CD4-positive, alpha-beta T cell (primary cell): ENCODE measurements at regions not wholly inside any gene's neighbourhood (a gene's known extent, or its start where the extent isn't known, plus 50 kb on each side); places are given as distances from the start of the nearest gene placed in this dataset.

Experiments used
- ATAC-seq: fragments of 200-7000 bp; cut with Tn5 transposase; one replicate; pipeline ENCODE4 v1.10.0; 2022; ENCODE audit warnings: mild to moderate bottlenecking; ENCODE audit not compliant: poor library complexity
- CTCF ChIA-PET: fragments of 350-600 bp; sonication (Branson Sonifier 250); formaldehyde crosslinking; loops from one replicate; lab custom pipeline; 2021; ENCODE audit warnings: antibody characterized with exemption, inconsistent platforms; lab: Charles Lee
- POLR2A ChIA-PET: fragments of 350-600 bp; sonication (Branson Sonifier 250); formaldehyde crosslinking; loops from one replicate; lab custom pipeline; 2021; ENCODE audit warnings: antibody characterized with exemption, inconsistent platforms; lab: Charles Lee
- DNase-seq, 14 experiments: peaks; one replicate each; pipeline ENCODE4 v3.0.0-alpha.2; 2013 to 2020; ENCODE audit warnings: mixed read lengths in 2 of 14
- H3K27ac ChIP-seq, 2 donors: one replicate each; pipeline versions ENCODE4 v1.5.1 to v1.7.0; 2013; ENCODE audit warnings: low read length in 2 of 2, low read depth in 1 of 2, mild to moderate bottlenecking in 1 of 2
- H3K27me3 ChIP-seq, 2 experiments: 1 replicate in 1 of 2; 2 replicates in 1 of 2; pipeline versions ENCODE4 v1.6.1 to v1.7.0; 2013; ENCODE audit warnings: low read length in 2 of 2, control low read depth in 1 of 2, mild to moderate bottlenecking in 1 of 2, moderate library complexity in 1 of 2; ENCODE audit not compliant: insufficient read depth in 2 of 2, control insufficient read depth in 1 of 2
- H3K36me3 ChIP-seq: one replicate; pipeline ENCODE4 v1.6.1; 2013; ENCODE audit warnings: low read length, control low read depth; ENCODE audit not compliant: insufficient read depth
- H3K4me1 ChIP-seq: one replicate; pipeline ENCODE4 v1.6.1; 2013; ENCODE audit warnings: low read length, control low read depth; ENCODE audit not compliant: insufficient read depth
- H3K4me3 ChIP-seq: one replicate; pipeline ENCODE4 v1.5.1; 2013; ENCODE audit warnings: mild to moderate bottlenecking, low read length, moderate library complexity
- H3K9me3 ChIP-seq, 2 experiments: 1 replicate in 1 of 2; 2 replicates in 1 of 2; pipeline versions ENCODE4 v1.6.1 to v1.7.0; 2013; ENCODE audit warnings: low read length in 2 of 2, mild to moderate bottlenecking in 2 of 2, control low read depth in 1 of 2, moderate library complexity in 1 of 2; ENCODE audit not compliant: control insufficient read depth in 1 of 2, insufficient read depth in 1 of 2
- H3K27ac Mint-ChIP-seq: one replicate; pipeline ENCODE4 v1.8.0; 2020; ENCODE audit warnings: mixed read lengths
- H3K27me3 Mint-ChIP-seq: one replicate; pipeline ENCODE4 v1.8.0; 2021; ENCODE audit warnings: mixed read lengths
- H3K36me3 Mint-ChIP-seq: one replicate; pipeline ENCODE4 v1.8.0; 2021; ENCODE audit warnings: low read depth, mixed read lengths
- H3K4me1 Mint-ChIP-seq: one replicate; pipeline ENCODE4 v1.8.0; 2021; ENCODE audit warnings: low read depth, mixed read lengths
- H3K4me3 Mint-ChIP-seq: one replicate; pipeline ENCODE4 v1.8.0; 2020; ENCODE audit warnings: mild to moderate bottlenecking, mixed read lengths
- H3K9me3 Mint-ChIP-seq: one replicate; pipeline ENCODE4 v1.8.0; 2020; ENCODE audit warnings: mixed read lengths
- intact Hi-C, 2 experiments: fragments of 100-400 bp; cut with DNase I in 1 of 2; cut with micrococcal nuclease in 1 of 2; formaldehyde crosslinking; loops; one replicate each; pipeline versions ENCODE4 v1.15.1 to v1.9.0; 2023 to 2025; cut with DNase I, micrococcal nuclease
- TF ChIP-seq, protein P1 (sequence below): fragments of 200-600 bp; IDR thresholded peaks from one replicate; pipeline ENCODE4 v1.8.0; 2022; ENCODE audit warnings: antibody characterized with exemption, mild to moderate bottlenecking

DNA sequence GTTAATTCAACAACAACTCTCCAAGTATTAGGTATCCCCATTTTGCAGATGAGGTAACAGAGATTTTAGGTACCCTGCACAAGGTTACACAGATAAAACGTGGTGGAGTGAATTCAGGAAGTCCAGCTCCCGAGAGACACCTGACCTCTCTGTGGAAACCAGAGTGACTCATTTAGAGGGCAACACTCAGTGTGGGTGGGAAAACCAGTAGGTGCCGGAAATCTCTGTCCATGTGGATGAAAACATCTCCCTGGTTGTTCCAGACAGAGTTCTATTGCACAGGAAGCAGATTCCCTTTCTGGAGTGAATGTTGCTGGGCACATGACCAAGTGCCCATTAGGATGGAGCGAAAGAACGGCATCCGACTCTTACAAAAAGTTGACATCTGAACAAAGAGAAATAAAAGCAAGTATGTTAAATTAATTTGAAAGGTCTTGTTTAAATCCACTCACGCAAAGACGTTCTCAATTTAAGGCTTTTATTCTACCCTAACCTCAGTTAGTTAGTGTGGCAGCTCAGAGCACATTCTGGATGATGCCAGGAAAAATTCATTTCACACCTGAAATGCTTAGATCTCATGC, 391.9 kb upstream of the WWC1 start:
- intact Hi-C loops, result no loop called here
- Histone ChIP-seq H3K9me3 (no peaks in the 10 kb centered on the region), H3K27me3 (no peaks in the 10 kb centered on the region), H3K4me3 (no peak overlapping the region), H3K36me3 (no peaks in the 10 kb centered on the region), H3K27ac (no peak overlapping the region), H3K4me1 (no peaks in the 10 kb centered on the region)
- Mint-ChIP-seq H3K4me1 (no peaks in the 10 kb centered on the region), H3K36me3 (no peaks in the 10 kb centered on the region), H3K27ac (no peak overlapping the region), H3K27me3 (no peaks in the 10 kb centered on the region), H3K9me3 (no peaks in the 10 kb centered on the region), H3K4me3 (no peak overlapping the region)
- TF ChIP-seq, protein P1, sequence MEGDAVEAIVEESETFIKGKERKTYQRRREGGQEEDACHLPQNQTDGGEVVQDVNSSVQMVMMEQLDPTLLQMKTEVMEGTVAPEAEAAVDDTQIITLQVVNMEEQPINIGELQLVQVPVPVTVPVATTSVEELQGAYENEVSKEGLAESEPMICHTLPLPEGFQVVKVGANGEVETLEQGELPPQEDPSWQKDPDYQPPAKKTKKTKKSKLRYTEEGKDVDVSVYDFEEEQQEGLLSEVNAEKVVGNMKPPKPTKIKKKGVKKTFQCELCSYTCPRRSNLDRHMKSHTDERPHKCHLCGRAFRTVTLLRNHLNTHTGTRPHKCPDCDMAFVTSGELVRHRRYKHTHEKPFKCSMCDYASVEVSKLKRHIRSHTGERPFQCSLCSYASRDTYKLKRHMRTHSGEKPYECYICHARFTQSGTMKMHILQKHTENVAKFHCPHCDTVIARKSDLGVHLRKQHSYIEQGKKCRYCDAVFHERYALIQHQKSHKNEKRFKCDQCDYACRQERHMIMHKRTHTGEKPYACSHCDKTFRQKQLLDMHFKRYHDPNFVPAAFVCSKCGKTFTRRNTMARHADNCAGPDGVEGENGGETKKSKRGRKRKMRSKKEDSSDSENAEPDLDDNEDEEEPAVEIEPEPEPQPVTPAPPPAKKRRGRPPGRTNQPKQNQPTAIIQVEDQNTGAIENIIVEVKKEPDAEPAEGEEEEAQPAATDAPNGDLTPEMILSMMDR, result no peak
- ChIA-PET POLR2A (no interaction called here), CTCF (interaction anchor here (0.6 kb wide), 1 partner anchor 157 kb away, joined by 3 read pairs; no protein-coding TSS in a partner anchor)
- DNase-seq (no peak), ATAC-seq (no peak)

DNA sequence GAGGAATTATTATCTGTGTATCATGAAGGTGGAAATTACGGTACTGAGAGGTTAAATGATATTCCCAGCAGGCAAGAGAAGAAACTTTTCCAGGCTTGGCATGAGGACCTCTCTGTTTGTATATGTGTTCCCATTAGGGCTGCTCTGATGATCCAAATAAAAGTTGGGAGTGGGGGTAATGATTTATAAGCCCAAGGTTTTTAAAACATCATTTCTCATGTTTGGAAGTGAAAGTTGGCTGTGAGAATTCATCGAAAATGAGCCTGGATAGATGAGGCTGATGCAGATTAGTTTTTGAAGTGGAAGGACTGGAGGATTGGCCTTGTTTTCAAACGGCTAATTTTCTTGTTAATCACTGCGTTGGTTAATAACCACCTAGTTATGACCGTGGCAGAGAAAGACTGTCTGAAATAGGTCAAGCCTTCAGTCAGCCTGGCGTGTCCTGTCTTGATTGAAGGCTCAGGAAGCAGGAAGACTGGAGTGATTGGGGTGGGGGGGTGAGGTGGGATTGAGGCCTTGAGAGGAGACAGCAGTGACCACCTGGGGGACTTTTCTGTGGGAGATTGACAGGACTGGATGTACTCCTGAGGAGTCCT, 391.0 kb upstream of the WWC1 start:
- intact Hi-C loops, result no loop called here
- POLR2A ChIA-PET, result no interaction called here
- Histone ChIP-seq H3K27me3 (no peaks in the 10 kb centered on the region), H3K4me1 (no peaks in the 10 kb centered on the region), H3K36me3 (no peaks in the 10 kb centered on the region), H3K27ac (no peak overlapping the region), H3K4me3 (no peak overlapping the region), H3K9me3 (no peaks in the 10 kb centered on the region)
- Mint-ChIP-seq H3K36me3 (no peaks in the 10 kb centered on the region), H3K27ac (no peak overlapping the region), H3K4me3 (no peak overlapping the region), H3K27me3 (no peaks in the 10 kb centered on the region), H3K9me3 (no peaks in the 10 kb centered on the region), H3K4me1 (no peaks in the 10 kb centered on the region)
- CTCF ChIA-PET, result no interaction called here
- TF ChIP-seq, protein P1, result no peak
- no peak for DNase-seq
- ATAC-seq, result no peak

DNA sequence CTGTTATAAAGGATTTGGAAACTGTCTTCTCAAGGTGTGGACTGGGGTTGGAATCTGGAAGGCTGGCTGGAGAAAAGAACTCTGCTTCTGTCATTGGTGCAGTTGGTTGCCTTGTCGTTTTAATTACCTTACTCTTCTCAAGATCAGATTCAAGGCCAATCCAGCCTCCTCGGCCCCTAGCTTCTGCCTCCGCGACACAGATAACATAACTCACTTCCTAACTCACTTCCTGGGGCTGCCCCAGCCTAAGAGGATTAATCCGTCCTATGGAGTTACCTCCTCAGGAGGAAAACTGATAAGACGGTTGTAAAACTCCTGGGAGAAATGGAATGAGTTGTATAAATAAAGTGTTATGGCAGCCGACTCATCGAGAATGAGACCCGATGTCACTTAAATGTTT, 389.1 kb upstream of the WWC1 start:
- no peaks in the 10 kb centered on the region for H3K36me3 Mint-ChIP-seq
- ChIA-PET POLR2A (no interaction called here), CTCF (no interaction called here)
- Histone ChIP-seq H3K36me3 (no peaks in the 10 kb centered on the region), H3K27ac (no peak overlapping the region), H3K27me3 (no peaks in the 10 kb centered on the region), H3K4me1 (no peaks in the 10 kb centered on the region), H3K9me3 (no peaks in the 10 kb centered on the region), H3K4me3 (no peak overlapping the region)
- no peak for DNase-seq
- intact Hi-C loops, result no loop called here
- H3K4me1 Mint-ChIP-seq, result no peaks in the 10 kb centered on the region
- no peak overlapping the region for H3K4me3 Mint-ChIP-seq
- no peaks in the 10 kb centered on the region for H3K27me3 Mint-ChIP-seq
- TF ChIP-seq, protein P1, result no peak
- H3K9me3 Mint-ChIP-seq, result no peaks in the 10 kb centered on the region
- no peak overlapping the region for H3K27ac Mint-ChIP-seq
- ATAC-seq, result no peak
